Endodermal cell (in vitro differentiated cells): ENCODE measurements at regions not wholly inside any gene's neighbourhood (a gene's known extent, or its start where the extent isn't known, plus 50 kb on each side); places are given as distances from the start of the nearest gene placed in this dataset.
"Not testable (repeated sequence)": the region's sequence is repeated elsewhere in the genome, so short reads cannot be mapped to it uniquely, and the experiment has no call there.

ENCODE experiments used
- DNase-seq: peaks from one replicate; pipeline ENCODE4 v3.0.0-alpha.2; 2017
- H3K27ac ChIP-seq: 2 replicates; pipeline ENCODE4 v1.5.1; 2013; ENCODE audit warnings: mild to moderate bottlenecking, low read depth, low read length, moderate library complexity
- H3K27me3 ChIP-seq: 2 replicates; pipeline ENCODE4 v1.6.1; 2013; ENCODE audit warnings: mild to moderate bottlenecking, low read length, moderate library complexity; ENCODE audit not compliant: insufficient read depth, control insufficient read depth, poor library complexity, severe bottlenecking
- H3K36me3 ChIP-seq: 2 replicates; pipeline ENCODE4 v1.7.0; 2013; ENCODE audit warnings: mild to moderate bottlenecking, low read length, moderate library complexity; ENCODE audit not compliant: control insufficient read depth, insufficient read depth
- H3K4me1 ChIP-seq: one replicate; pipeline ENCODE4 v1.7.0; 2013; ENCODE audit warnings: low read length; ENCODE audit not compliant: control insufficient read depth, insufficient read depth
- H3K4me3 ChIP-seq: 2 replicates; pipeline ENCODE4 v1.5.1; 2013; ENCODE audit warnings: mild to moderate bottlenecking, low read length, moderate library complexity
- H3K9ac ChIP-seq: 2 replicates; pipeline ENCODE4 v1.6.1; 2013; ENCODE audit warnings: mild to moderate bottlenecking, low read length, moderate library complexity; ENCODE audit not compliant: poor library complexity, severe bottlenecking; ENCODE audit errors: extremely low read depth
- H3K9me3 ChIP-seq: 2 replicates; pipeline ENCODE4 v1.6.1; 2013; ENCODE audit warnings: mild to moderate bottlenecking, low read length, moderate library complexity; ENCODE audit not compliant: control insufficient read depth
- H3K27ac Mint-ChIP-seq: 2 replicates; pipeline ENCODE4 v1.8.0; 2020; ENCODE audit warnings: mixed read lengths
- H3K27me3 Mint-ChIP-seq: 2 replicates; pipeline ENCODE4 v1.8.0; 2021; ENCODE audit warnings: mild to moderate bottlenecking, mixed read lengths; ENCODE audit not compliant: insufficient read depth
- H3K36me3 Mint-ChIP-seq: 2 replicates; pipeline ENCODE4 v1.8.0; 2020; ENCODE audit warnings: low read depth, mixed read lengths
- H3K4me1 Mint-ChIP-seq: 2 replicates; pipeline ENCODE4 v1.8.0; 2020; ENCODE audit warnings: mixed read lengths
- H3K4me3 Mint-ChIP-seq: 2 replicates; pipeline ENCODE4 v1.8.0; 2020; ENCODE audit warnings: mild to moderate bottlenecking, moderate library complexity, mixed read lengths
- H3K9me3 Mint-ChIP-seq: 2 replicates; pipeline ENCODE4 v1.8.0; 2020; ENCODE audit warnings: mild to moderate bottlenecking, mixed read lengths
- WGBS, 2 experiments: methylation state at CpG; one replicate each; pipeline versions ENCODE4 v1.1.5 to v1.1.7; 2013; ENCODE audit warnings: missing lambda C conversion rate in 2 of 2, mixed read lengths in 1 of 2; ENCODE audit not compliant: insufficient coverage in 1 of 2, insufficient read length in 1 of 2; 5-methylcytosine and 5-hydroxymethylcytosine counted together
- TF ChIP-seq, protein P1 (sequence below): fragments of 200-600 bp; sonication (generic); conservative IDR thresholded peaks from 2 replicates; pipeline ENCODE4 v1.5.0; 2021; ENCODE audit warnings: antibody characterized with exemption, mild to moderate bottlenecking

DNA sequence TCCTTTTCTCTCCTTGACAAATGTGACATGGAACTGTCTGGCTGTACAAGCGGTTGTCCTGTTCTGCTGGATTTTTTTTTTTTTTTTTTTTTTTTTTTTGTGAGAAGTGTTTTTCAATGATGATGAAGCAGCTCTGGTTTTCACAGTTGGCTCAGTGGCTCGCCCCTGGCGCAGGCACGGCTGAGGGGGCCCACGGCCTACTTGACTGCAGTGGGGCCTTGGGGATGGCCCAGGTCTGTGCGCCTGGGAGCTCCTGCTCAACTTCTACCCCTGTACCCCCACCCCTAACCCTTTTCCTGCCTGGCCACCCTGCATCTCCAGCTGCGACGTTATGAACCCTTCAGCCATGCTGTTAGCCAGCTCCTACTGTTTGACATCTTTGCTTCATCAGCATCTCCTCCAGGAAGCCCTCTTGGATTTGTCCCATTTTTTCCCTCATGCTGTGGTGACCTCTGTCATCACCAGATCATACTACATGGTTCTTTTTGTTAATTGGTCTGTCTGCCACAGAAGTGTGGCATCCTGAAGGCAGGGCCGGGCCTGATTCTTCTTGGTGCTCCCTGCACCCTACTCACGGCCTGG is 167.9 kb downstream of the INHBB start:
- Histone ChIP-seq H3K36me3 (no peaks in the 10 kb centered on the region), H3K27ac (no peak overlapping the region), H3K9ac (no peak overlapping the region), H3K27me3 (peaks cover 32% of the 10 kb centered on the region), H3K9me3 (no peaks in the 10 kb centered on the region), H3K4me3 (no peak overlapping the region), H3K4me1 (no peaks in the 10 kb centered on the region)
- TF ChIP-seq, protein P1, sequence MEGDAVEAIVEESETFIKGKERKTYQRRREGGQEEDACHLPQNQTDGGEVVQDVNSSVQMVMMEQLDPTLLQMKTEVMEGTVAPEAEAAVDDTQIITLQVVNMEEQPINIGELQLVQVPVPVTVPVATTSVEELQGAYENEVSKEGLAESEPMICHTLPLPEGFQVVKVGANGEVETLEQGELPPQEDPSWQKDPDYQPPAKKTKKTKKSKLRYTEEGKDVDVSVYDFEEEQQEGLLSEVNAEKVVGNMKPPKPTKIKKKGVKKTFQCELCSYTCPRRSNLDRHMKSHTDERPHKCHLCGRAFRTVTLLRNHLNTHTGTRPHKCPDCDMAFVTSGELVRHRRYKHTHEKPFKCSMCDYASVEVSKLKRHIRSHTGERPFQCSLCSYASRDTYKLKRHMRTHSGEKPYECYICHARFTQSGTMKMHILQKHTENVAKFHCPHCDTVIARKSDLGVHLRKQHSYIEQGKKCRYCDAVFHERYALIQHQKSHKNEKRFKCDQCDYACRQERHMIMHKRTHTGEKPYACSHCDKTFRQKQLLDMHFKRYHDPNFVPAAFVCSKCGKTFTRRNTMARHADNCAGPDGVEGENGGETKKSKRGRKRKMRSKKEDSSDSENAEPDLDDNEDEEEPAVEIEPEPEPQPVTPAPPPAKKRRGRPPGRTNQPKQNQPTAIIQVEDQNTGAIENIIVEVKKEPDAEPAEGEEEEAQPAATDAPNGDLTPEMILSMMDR = no peak
- Mint-ChIP-seq H3K4me3 (no peak overlapping the region), H3K27ac (no peak overlapping the region), H3K36me3 (no peaks in the 10 kb centered on the region), H3K4me1 (peaks cover 8% of the 10 kb centered on the region), H3K27me3 (peaks cover 45% of the 10 kb centered on the region), H3K9me3 (no peaks in the 10 kb centered on the region)
- 89 to 93% methylated on average over 5 to 10 of the region's 10 CpGs for WGBS, 2 experiments
- no peak for DNase-seq

DNA sequence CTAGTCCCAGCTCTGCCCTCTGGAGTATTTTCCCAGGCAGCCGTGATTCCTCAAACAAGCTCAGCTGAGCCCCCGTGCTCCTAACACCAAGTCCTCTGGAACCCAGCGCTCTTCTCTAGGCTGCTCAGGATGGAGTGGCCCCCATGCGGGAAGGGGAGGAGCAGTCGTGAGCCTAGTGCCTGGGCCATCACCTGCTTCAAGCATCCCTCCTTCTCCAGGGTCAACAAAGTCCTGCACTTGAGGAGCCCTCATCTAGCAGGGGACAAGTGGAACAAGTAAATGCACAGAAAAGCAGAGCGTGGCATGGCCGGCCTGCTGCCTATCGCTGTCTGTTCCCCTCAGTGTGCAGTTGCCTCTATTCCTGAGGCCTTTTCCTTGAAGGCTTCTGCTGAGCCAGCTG is 168.6 kb downstream of the INHBB start:
- Mint-ChIP-seq H3K4me3 (no peak overlapping the region), H3K27ac (no peak overlapping the region), H3K27me3 (peaks cover 43% of the 10 kb centered on the region), H3K9me3 (no peaks in the 10 kb centered on the region), H3K36me3 (no peaks in the 10 kb centered on the region), H3K4me1 (peaks cover 8% of the 10 kb centered on the region)
- H3K27me3 ChIP-seq = peaks cover 37% of the 10 kb centered on the region
- no peak overlapping the region for H3K9ac ChIP-seq
- TF ChIP-seq, protein P1 = no peak
- H3K27ac ChIP-seq = no peak overlapping the region
- H3K9me3 ChIP-seq = no peaks in the 10 kb centered on the region
- DNase-seq = no peak
- H3K4me3 ChIP-seq = no peak overlapping the region
- H3K36me3 ChIP-seq = no peaks in the 10 kb centered on the region
- no peaks in the 10 kb centered on the region for H3K4me1 ChIP-seq
- 85 to 86% methylated on average over 8 of the region's 8 CpGs for WGBS, 2 experiments

DNA sequence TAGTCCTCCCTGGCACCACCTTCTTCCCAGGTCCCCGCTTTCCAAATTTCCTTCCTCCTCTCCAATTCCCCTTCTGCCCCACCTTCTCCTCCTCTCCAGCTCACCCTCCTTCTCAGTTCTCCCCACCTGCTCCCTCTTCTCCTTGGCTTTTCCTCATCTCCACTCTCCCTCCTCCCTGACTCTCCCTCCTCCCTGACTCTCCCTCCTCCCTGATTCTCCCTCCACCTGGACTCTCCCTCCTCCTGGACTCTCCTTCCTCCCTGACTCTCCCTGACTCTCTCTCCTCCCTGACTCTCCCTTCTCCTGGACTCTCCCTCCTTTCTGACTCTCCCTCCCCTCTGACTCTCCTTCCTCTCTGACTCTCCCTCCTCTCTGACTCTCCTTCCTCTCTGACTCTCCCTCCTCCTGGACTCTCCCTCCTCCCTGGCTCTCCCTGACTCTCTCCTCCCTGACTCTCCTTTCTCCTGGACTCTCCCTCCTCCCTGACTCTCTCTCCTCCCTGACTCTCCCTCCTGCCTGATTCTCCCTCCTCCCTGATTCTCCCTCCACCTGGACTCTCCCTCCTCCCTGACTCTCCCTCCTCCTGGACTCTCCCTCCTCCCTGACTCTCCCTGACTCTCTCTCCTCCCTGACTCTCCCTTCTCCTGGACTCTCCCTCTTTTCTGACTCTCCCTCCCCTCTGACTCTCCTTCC is 169.3 kb downstream of the INHBB start:
- H3K9me3 Mint-ChIP-seq, H3K4me1 Mint-ChIP-seq, H3K36me3 Mint-ChIP-seq, H3K27ac Mint-ChIP-seq, H3K4me3 Mint-ChIP-seq, DNase-seq, H3K27ac ChIP-seq, H3K4me1 ChIP-seq, H3K9ac ChIP-seq, H3K36me3 ChIP-seq, H3K4me3 ChIP-seq, H3K9me3 ChIP-seq: not testable (repeated sequence)
- 89 to 100% methylated on average over 1 of the region's 1 CpG for WGBS, 2 experiments
- peaks cover 37% of the 10 kb centered on the region for H3K27me3 ChIP-seq
- H3K27me3 Mint-ChIP-seq = peaks cover 43% of the 10 kb centered on the region
